GM12874 (cell line): ENCODE measurements at regions not wholly inside any gene's neighbourhood (a gene's known extent, or its start where the extent isn't known, plus 50 kb on each side); places are given as distances from the start of the nearest gene placed in this dataset.

Experiments
- CTCF ChIP-seq: IDR thresholded peaks from 2 replicates; pipeline ENCODE4 v1.5.1; 2011; ENCODE audit warnings: low read depth, mild to moderate bottlenecking, control low read depth, low read length, moderate library complexity; ENCODE audit not compliant: insufficient read depth

- TF ChIP-seq CTCF = no peak
Observed at GRCh38 chr9:17862101-17862500, 283.2 kb downstream of the SH3GL2 start.

DNA sequence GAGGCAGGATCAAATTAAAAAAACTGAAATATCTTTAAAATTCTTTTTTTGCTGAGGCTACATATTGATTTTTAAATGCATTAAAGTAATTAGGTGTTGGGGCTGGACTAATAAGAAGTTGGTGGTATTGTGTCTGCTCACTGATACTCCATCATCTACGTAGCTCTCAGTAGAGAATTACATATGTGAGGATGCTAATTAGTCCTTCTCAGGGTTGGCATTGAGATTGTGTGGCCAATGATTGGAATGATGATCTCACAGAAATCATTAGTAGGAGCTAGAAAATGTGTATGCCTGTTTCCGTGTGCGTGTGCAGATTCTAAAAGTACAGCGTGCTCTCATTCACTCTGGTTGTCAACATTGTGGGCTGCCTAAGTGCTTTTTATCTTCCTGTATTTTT is 283.8 kb downstream of the SH3GL2 start:
- no peak for TF ChIP-seq CTCF

DNA sequence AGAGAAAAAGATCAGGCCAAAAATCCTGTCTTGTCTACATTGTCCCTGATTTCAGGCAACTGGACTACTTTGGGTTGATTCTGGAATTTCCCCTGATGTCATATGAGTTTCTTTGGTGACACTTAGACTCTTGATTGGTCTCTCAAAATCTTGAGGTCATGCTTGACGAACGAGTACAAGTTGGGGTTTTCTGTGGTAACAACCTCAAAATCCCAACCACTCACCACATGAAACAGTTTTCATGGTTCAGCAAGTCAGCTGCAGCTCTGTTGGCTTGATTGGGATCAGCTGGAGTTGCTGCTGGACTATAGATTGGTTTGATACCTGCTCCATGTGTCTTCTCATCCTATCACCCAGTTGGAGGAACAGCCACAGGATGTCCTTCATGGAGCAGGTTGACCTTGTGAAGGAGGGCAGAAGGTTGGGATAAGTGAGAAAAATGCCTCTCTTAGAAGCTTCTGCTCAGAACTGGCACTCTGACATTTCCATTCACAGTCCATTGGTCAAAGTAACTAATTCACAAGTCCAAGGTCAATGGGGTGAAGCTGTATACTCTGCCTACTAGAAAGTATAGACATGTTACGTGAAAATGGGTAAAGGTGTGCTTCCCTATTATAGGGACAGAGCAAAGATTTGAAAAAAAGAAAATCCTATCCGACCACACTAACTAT is 284.5 kb downstream of the SH3GL2 start:
- no peak for TF ChIP-seq CTCF

DNA sequence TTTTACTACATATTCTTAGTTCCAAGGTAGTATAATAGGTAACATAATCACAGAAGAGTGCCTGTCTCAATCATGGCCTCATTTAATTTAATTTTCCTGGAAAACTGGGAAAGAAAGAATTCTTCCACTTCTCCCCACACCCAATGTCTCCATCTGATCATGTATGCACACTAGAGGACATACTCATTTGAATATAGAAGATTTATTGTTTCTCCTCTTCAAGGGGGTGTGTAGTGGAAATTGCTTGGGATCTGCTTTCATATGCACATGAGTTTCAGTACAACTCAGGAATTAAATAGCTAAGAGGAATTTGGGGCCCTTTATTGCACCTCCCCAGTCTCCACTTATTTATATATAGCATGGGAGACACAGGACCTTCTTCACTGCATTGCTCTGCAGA is 285.1 kb downstream of the SH3GL2 start:
- no peak for TF ChIP-seq CTCF

- no peak for TF ChIP-seq CTCF
Observed at GRCh38 chr9:17864951-17865350, 286.1 kb downstream of the SH3GL2 start.

GRCh38 chr9:17865881-17866280 is 287.0 kb downstream of the SH3GL2 start:
- no peak for TF ChIP-seq CTCF

DNA sequence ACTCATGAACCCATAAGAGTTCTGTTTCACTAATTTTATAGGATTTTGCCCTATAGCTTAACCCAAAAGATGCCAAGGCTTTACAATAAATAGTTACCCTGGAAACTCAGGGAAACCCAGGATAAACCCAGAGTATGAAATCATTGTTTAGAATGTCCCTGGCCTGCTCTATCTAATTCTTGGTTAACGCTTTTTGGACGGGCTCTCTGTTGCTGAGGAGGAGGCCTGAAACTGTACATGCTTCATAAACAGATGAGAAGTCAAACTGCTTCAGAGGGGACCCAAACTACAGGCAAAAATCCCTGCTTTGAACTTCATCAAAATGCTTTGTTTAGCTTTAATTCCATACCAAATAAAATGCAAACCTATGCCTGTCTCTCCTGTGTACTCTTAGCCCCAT is 291.9 kb downstream of the SH3GL2 start:
- TF ChIP-seq CTCF = no peak
